Hepatocyte (in vitro differentiated cells): ENCODE measurements at regions not wholly inside any gene's neighbourhood (a gene's known extent, or its start where the extent isn't known, plus 50 kb on each side); places are given as distances from the start of the nearest gene placed in this dataset.

ENCODE experiments used
- CTCF ChIP-seq: fragments of 200-600 bp; sonication (generic); IDR thresholded peaks from 2 replicates; pipeline ENCODE4 v1.5.1; 2016; ENCODE audit warnings: antibody characterized with exemption, mild to moderate bottlenecking; ENCODE audit not compliant: poor library complexity
- EZH2phosphoT487 ChIP-seq: fragments of 200-600 bp; sonication (generic); IDR thresholded peaks from one replicate; pipeline ENCODE4 v1.6.1; 2018; ENCODE audit warnings: antibody characterized with exemption, mild to moderate bottlenecking, low read depth, moderate library complexity; ENCODE audit not compliant: unreplicated experiment, severe bottlenecking

GRCh38 chr1:78303620-78304019 is 187.2 kb upstream of the PTGFR start:
- TF ChIP-seq CTCF (no peak), EZH2phosphoT487 (no peak)
